Skeletal muscle satellite cell (primary cell): ENCODE measurements at regions not wholly inside any gene's neighbourhood (a gene's known extent, or its start where the extent isn't known, plus 50 kb on each side); places are given as distances from the start of the nearest gene placed in this dataset.

Experiments used
- H3K27me3 ChIP-seq: 2 replicates; pipeline ENCODE4 v1.7.0; 2013; ENCODE audit warnings: low read length; ENCODE audit not compliant: control insufficient read depth, insufficient read depth
- H3K36me3 ChIP-seq: 2 replicates; pipeline ENCODE4 v1.7.0; 2013; ENCODE audit warnings: mild to moderate bottlenecking, control low read depth, low read length; ENCODE audit not compliant: insufficient read depth
- H3K4me1 ChIP-seq: 2 replicates; pipeline ENCODE4 v1.7.0; 2013; ENCODE audit warnings: low read length; ENCODE audit not compliant: control insufficient read depth, insufficient read depth
- H3K4me2 ChIP-seq: 2 replicates; pipeline ENCODE4 v1.7.0; 2013; ENCODE audit warnings: mild to moderate bottlenecking, low read length
- H3K4me3 ChIP-seq: 2 replicates; pipeline ENCODE4 v1.7.0; 2013; ENCODE audit warnings: low read length
- H3K9ac ChIP-seq: 2 replicates; pipeline ENCODE4 v1.7.0; 2013; ENCODE audit warnings: mild to moderate bottlenecking, low read depth, low read length, moderate library complexity
- H3K9me3 ChIP-seq: replicated peaks from 2 replicates; pipeline ENCODE4 v1.7.0; 2013; ENCODE audit warnings: mild to moderate bottlenecking, control low read depth, low read length

DNA sequence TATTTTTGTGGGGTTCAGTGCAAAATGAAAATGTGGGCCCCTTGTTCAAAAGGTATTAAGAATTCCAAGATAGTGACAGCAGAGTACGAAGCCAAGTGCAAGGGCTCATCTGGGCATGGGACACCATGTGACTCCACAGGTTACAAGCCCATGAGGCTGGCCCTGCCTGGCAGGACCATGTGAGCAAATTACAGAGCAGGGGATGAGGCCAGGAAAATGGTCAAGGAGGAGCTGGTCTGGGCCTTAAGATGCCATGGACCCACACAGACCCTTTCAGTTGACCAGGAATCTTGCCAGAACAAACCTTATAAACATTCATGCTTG is 86.9 kb downstream of the SNX5 start:
- H3K9me3 ChIP-seq = no peaks in the 10 kb centered on the region
- H3K36me3 ChIP-seq = no peaks in the 10 kb centered on the region
- no peak overlapping the region for H3K4me3 ChIP-seq
- H3K4me2 ChIP-seq = no peak overlapping the region
- H3K27me3 ChIP-seq = no peaks in the 10 kb centered on the region
- H3K4me1 ChIP-seq = no peaks in the 10 kb centered on the region
- H3K9ac ChIP-seq = no peak overlapping the region

DNA sequence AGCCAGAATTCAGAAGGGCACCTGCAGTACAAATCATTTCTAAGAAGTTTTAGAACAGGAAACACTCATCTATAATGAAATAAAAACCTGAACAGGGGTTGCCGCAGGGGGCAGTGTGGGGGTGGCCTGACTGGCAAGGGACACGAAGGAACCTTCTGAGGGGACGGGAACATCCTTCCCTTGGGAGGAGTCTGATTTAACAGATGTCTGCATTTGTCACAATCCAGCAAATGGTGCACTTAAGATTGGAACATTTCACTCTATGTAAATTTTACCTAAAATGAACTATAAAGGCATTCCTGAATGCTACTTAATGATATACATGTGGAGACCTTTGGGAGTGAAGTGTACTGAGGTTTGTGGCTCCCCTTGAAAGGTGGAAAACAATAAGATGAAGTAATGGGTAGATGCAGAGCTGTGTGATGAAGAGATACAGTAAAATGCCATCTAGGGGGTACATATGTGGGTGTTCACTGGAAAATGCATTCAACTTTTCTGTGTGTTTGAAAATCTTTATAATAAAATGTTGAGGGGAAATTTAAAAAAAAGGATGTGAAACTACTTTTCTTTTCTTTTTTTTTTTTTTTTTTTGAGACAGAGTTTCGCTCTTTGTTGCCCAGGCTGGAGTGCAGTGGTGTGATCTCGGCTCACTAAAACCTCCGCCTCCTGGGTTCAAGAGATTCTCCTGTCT is 89.5 kb downstream of the SNX5 start:
- no peak overlapping the region for H3K4me2 ChIP-seq
- no peaks in the 10 kb centered on the region for H3K9me3 ChIP-seq
- H3K9ac ChIP-seq = no peak overlapping the region
- no peaks in the 10 kb centered on the region for H3K27me3 ChIP-seq
- no peak overlapping the region for H3K4me3 ChIP-seq
- H3K36me3 ChIP-seq = no peaks in the 10 kb centered on the region
- peaks cover 17% of the 10 kb centered on the region for H3K4me1 ChIP-seq

DNA sequence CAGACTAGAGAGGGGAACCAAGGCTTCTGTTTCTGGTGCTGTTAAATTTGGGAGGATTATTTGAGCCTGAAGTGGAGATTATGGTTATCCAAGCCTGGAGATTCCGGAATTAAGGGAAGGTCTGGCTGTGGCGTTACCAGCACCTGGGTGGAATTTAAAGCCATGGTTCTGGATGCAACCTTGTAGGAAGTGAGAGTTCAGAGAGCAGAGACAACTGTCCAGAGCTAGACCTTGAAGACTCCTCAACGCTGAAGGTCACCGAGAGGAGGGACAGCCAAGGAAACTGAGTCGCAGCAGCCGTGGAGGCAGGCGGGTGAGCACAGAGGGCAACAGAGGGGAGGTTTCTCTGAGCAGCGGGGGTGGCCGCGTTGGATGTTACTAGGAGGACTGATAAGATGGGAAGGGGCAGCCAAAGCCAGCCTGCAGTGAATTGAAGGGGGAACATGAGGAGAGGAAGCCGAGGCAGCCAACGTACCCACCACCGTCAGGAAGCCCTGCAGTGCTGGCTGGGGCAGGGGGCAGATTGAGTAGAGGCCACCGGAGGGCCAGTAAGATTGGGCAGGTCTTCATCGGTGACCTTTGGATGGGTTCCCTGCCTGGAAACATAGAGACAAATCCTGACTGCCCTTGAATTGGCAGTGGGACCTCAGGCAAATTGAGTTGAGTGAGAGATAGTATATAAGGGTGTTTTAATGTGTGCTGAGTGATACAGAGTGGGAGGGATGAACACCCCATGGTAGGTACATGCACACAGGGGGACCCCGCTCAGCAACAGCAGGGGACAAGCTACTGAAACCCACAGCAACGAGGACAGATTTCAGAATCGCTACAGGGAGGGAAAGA is 90.3 kb downstream of the SNX5 start:
- Histone ChIP-seq H3K27me3 (no peaks in the 10 kb centered on the region), H3K4me2 (no peak overlapping the region), H3K4me1 (peaks cover 23% of the 10 kb centered on the region), H3K4me3 (no peak overlapping the region), H3K36me3 (no peaks in the 10 kb centered on the region), H3K9me3 (no peaks in the 10 kb centered on the region), H3K9ac (no peak overlapping the region)

DNA sequence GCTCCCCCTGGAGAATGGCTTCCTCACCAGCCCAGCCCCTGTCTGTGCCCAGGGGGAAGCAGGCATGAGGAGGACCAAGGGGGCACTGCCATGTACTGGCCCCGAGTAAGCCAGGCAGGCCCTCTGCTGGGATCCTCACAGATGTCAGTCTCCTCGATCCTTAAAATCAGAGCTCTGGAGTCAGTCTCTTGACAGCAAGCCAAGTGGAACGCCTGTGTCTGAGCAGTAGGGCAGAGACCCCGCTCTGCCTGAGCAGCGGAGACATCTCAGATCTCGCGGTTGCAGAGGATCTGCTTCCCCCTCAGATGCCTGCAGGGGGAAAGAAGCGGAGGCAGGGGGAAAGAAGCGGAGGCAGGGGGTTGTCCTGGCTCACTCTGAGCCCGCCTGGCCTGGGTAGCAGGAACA is 92.6 kb downstream of the SNX5 start:
- H3K4me1 ChIP-seq = peaks cover 23% of the 10 kb centered on the region

DNA sequence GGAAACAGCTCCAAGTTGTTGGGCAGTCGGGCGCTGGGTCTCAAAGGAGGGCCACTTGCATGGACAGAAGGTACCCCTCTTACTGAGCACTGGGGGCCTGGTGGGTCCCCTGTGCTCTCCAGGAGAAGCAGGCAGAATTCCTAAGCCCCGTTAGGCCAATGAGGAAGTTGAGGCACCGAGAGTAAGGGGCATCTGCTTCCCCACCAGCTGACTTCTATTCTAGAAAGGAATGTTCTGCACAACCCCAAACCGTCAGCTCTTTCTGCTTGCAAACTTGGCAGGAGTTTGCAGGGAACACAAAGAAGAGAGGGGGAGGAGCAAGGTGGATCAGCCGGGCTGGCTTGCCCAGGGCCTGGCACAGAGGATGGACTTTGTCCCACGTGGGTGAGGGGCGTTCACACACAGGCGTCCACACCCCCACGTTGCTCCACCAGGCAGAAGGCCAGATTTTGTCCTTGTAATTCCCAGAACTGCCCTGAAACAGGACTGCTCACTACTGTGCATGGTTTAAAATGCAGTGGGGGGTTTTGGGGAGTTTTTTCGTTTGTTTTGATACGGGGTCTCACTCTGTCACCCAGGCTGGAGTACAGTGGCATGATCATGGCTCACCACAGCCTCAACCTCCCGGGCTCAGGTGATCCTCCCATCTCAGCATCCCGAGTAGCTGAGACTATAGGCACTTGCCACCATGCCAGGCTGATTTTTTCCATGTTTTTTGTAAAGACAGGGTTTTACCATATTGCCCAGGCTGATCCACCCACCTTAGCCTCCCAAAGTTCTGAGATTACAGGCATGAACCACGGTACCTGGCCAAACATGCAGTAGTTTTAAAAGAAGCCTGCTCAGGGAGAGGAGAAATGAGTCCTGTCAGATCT is 93.3 kb downstream of the SNX5 start:
- H3K4me3 ChIP-seq = no peak overlapping the region

More for the DNA sequence above, 92.6 kb downstream of the SNX5 start:
- H3K9me3 ChIP-seq = no peaks in the 10 kb centered on the region
- no peak overlapping the region for H3K4me2 ChIP-seq
- no peak overlapping the region for H3K9ac ChIP-seq
- no peaks in the 10 kb centered on the region for H3K36me3 ChIP-seq
- H3K27me3 ChIP-seq = no peaks in the 10 kb centered on the region
- no peak overlapping the region for H3K4me3 ChIP-seq

DNA sequence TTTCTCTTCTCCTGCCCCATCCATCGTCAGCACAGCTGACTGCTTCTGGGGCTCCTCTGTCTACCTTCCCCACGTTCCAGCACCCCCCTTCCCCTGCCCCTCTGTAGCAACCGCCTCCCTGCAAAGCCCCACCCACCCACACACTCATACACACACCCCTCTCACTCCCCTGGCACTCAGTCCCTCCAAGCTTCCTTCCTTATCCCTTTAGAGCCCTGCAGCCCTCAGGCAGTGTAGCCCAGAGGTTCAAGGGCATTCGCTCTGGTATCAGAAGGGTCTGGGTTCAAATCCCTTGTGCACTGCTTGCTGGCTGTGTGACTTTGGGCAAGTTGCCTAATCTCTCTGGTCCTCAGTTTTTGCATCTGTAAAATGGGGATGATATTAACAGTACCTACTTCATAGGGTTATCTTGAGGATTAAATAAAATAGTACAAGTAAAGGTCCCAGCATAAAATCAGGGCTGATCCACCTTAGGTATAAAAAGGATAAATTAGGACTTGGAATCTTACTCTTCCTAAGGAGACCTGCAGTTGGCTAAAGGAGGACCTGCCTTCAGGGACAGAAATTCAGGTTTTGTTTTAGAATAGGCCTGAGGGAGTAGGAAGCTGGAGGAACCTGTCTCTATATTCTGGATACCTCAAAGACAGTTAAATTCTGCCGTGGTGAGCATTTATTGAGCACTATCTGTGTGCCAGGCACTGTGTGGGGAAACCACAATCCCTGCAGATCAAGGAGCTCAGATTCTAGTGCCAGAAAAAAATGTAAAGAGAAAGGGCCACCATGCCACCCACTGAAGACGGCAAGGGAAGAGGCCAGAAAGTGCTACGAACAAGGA is 94.1 kb downstream of the SNX5 start:
- H3K36me3 ChIP-seq = no peaks in the 10 kb centered on the region
- H3K4me3 ChIP-seq = no peak overlapping the region
- peak overlapping the region; percentile 66 for H3K4me2 ChIP-seq
- peaks cover 27% of the 10 kb centered on the region for H3K4me1 ChIP-seq
- H3K9me3 ChIP-seq = no peaks in the 10 kb centered on the region
- peak overlapping the region; percentile 41 for H3K9ac ChIP-seq
- no peaks in the 10 kb centered on the region for H3K27me3 ChIP-seq

More for the DNA sequence above, 93.3 kb downstream of the SNX5 start:
- Histone ChIP-seq H3K9ac (no peak overlapping the region), H3K36me3 (no peaks in the 10 kb centered on the region), H3K4me1 (peaks cover 23% of the 10 kb centered on the region), H3K4me2 (no peak overlapping the region), H3K9me3 (no peaks in the 10 kb centered on the region), H3K27me3 (no peaks in the 10 kb centered on the region)

DNA sequence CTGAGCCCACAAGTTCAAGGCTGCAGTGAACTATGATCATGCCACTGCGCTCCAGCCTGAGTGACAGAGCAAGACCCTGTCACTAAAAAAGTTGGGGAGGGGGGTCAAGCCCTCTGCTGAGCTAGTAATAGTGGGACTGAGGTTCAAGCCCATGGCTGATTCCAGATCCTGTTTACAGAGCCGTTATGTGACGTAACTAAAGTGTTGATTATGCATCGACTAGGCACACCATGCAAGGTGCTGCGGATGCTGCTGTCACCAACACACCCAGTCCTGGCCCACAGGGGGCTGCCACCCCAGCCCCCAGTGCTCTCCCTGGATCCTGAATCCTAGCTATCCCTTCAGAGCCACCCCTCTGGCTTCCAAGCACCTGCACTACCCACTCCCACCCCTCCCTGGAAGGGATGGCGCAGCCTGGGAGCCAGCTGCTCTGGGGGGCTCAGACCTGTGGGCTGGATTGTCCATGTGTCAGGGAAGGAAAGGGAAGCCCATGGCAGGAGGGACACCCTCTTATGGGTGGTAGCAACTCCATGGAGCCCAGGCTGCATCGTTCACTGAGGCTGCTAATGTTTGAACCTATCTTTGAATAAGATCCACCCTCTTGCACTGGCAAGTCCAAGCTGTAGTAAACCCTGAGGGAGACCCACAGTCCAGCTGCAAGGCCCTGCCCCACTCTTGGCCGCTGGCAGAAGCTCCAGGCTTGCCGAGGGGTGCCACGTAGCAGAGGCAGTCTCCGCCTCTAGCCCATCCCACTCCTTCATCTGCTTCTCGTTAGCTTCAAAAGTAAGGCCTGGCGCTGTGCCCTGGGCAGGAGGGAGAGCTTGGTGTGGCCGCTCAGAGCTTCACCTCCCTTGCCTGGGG is 95.0 kb downstream of the SNX5 start:
- peaks cover 27% of the 10 kb centered on the region for H3K4me1 ChIP-seq
- no peaks in the 10 kb centered on the region for H3K36me3 ChIP-seq
- no peaks in the 10 kb centered on the region for H3K9me3 ChIP-seq
- H3K27me3 ChIP-seq = no peaks in the 10 kb centered on the region
- peak overlapping the region; percentile 41 for H3K9ac ChIP-seq
- H3K4me3 ChIP-seq = no peak overlapping the region
- H3K4me2 ChIP-seq = peak overlapping the region; percentile 66

DNA sequence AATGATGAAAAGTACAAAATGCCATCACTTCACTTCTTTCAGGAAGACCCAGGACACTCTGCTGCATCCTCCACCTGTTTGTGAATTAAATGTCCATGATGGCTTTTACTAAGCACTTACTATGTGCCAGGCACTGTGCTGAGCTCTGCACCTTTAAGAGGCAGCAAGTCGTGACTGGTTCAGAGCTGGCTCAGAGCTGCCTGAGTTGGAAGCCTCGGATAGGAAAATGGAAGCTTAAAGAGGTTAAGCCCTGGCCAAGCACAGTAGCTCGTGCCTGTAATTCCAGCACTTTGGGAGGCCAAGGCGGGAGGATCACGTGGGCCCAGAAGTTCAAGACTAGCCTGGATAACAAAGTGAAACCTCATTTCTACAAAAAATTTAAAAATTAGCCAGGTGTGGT is 95.6 kb downstream of the SNX5 start:
- Histone ChIP-seq H3K4me1 (peaks cover 27% of the 10 kb centered on the region), H3K4me2 (no peak overlapping the region), H3K27me3 (no peaks in the 10 kb centered on the region), H3K4me3 (no peak overlapping the region), H3K36me3 (no peaks in the 10 kb centered on the region), H3K9ac (no peak overlapping the region), H3K9me3 (no peaks in the 10 kb centered on the region)

DNA sequence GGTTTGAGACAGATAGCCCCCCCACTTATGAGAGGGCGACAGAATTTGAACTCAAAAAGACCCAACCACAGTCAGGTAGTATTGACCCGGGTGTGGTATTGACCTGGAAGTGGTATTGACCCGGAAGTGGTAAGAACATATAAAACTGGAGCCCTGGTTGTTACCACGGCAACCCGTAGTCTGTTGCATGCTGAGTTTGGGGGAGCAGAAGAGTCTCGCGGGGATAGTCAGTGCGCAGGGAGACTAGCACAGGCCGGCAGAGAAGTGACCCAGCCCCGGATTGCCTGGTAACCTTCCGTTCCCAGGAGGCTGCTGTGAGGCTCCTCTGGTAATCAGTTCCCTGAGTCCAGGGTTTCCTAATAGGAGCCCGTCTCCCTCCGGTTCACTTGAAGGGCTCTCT is 96.2 kb downstream of the SNX5 start:
- Histone ChIP-seq H3K27me3 (no peaks in the 10 kb centered on the region), H3K9me3 (no peaks in the 10 kb centered on the region), H3K4me1 (peaks cover 27% of the 10 kb centered on the region)

DNA sequence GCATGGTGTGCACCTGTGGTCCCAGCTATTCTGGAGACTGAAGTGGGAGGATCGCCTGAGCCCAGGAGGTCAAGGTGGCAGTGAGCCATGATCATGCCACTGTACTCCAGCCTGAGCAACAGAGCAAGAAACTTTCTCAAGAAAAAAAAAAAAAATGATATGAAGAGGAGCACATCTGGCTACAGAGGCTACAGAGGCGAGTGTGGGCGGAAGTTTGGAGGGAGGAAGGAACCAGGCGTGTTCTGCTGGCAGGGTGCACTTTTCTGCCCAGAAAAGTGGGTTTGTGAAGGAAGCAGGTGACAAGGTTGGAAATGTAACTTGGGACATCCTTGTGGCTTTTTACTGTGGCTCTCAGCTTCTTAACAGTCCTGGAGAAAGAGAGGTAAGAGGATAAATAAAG is 96.7 kb downstream of the SNX5 start:
- Histone ChIP-seq H3K9ac (no peak overlapping the region), H3K4me3 (no peak overlapping the region), H3K4me1 (peaks cover 27% of the 10 kb centered on the region), H3K4me2 (no peak overlapping the region), H3K27me3 (no peaks in the 10 kb centered on the region), H3K36me3 (no peaks in the 10 kb centered on the region), H3K9me3 (no peaks in the 10 kb centered on the region)

More for the DNA sequence above, 96.2 kb downstream of the SNX5 start:
- Histone ChIP-seq H3K4me2 (no peak overlapping the region), H3K4me3 (no peak overlapping the region), H3K9ac (no peak overlapping the region), H3K36me3 (no peaks in the 10 kb centered on the region)
